NB4 (cell line): ENCODE measurements at regions not wholly inside any gene's neighbourhood (a gene's known extent, or its start where the extent isn't known, plus 50 kb on each side); places are given as distances from the start of the nearest gene placed in this dataset.

Experiments used
- DNase-seq: peaks from one replicate; pipeline ENCODE4 v3.0.0; 2010; ENCODE audit warnings: low read depth
- H3K4me3 ChIP-seq: one replicate; pipeline ENCODE4 v1.5.1; 2011; ENCODE audit warnings: mild to moderate bottlenecking, low read depth, low read length, moderate library complexity
- CTCF ChIP-seq: IDR thresholded peaks from one replicate; pipeline ENCODE4 v1.5.1; 2012; ENCODE audit warnings: low read depth, low read length
- MAX ChIP-seq: IDR thresholded peaks from 2 replicates; pipeline ENCODE4 v1.6.1; 2011; ENCODE audit warnings: low read depth, low read length
- MYC ChIP-seq: IDR thresholded peaks from 2 replicates; pipeline ENCODE4 v1.6.1; 2011; ENCODE audit warnings: low read depth, low read length
- POLR2A ChIP-seq: IDR thresholded peaks from 2 replicates; pipeline ENCODE4 v1.6.1; 2011; ENCODE audit warnings: mild to moderate bottlenecking; ENCODE audit not compliant: insufficient read length; ENCODE audit errors: extremely low read depth

- TF ChIP-seq MYC (no peak), CTCF (no peak), MAX (no peak), POLR2A (no peak)
- no peak overlapping the region for H3K4me3 ChIP-seq
- no peak for DNase-seq
These were observed 80.0 kb upstream of the STEAP1B start for GRCh38 chr7:22579961-22580360.

- no peak overlapping the region for H3K4me3 ChIP-seq
- peak; percentile 66 for DNase-seq
- TF ChIP-seq POLR2A (no peak), MYC (no peak), CTCF (no peak), MAX (no peak)
These were observed 78.2 kb upstream of the STEAP1B start for GRCh38 chr7:22578007-22578733.

GRCh38 chr7:22577470-22578001, 77.5 kb upstream of the STEAP1B start:
- TF ChIP-seq POLR2A (no peak), CTCF (no peak), MAX (no peak; the same call in 1 of the 2 replicates), MYC (no peak; the same call in 1 of the 2 replicates)
- DNase-seq = peak; percentile 89
- no peak overlapping the region for H3K4me3 ChIP-seq

- no peak for DNase-seq
- TF ChIP-seq MAX (no peak), CTCF (no peak), POLR2A (no peak), MYC (no peak)
- H3K4me3 ChIP-seq = no peak overlapping the region
These were observed 76.9 kb upstream of the STEAP1B start for GRCh38 chr7:22576612-22577469.

- peak; percentile 18 for DNase-seq
- no peak for TF ChIP-seq POLR2A
- no peak for TF ChIP-seq MAX
- no peak for TF ChIP-seq CTCF
- no peak for TF ChIP-seq MYC
- no peak overlapping the region for H3K4me3 ChIP-seq
These were observed 74.9 kb upstream of the STEAP1B start for GRCh38 chr7:22574754-22575520.
